H54 (cell line): ENCODE measurements at regions not wholly inside any gene's neighbourhood (a gene's known extent, or its start where the extent isn't known, plus 50 kb on each side); places are given as distances from the start of the nearest gene placed in this dataset.
"Not testable (repeated sequence)": the region's sequence is repeated elsewhere in the genome, so short reads cannot be mapped to it uniquely, and the experiment has no call there.

Source experiments
- DNase-seq: peaks from one replicate; pipeline ENCODE4 v3.0.0; 2011; ENCODE audit warnings: low spot score, mixed read lengths; ENCODE audit not compliant: insufficient read length
- FAIRE-seq: peaks from 3 replicates; lab custom pipeline; 2011; peaks lifted over from hg19 to GRCh38; lab: Jason Lieb, UNC
- POLR2A ChIP-seq: IDR thresholded peaks from 2 replicates; pipeline ENCODE4 v1.6.1; 2011; ENCODE audit warnings: low read depth, mild to moderate bottlenecking, low read length

- FAIRE-seq, result no peak
- TF ChIP-seq POLR2A, result no peak
- DNase-seq, result no peak
Observed at GRCh38 chr5:40430101-40430710, 249.5 kb upstream of the PTGER4 start.

- FAIRE-seq, result peak; percentile 78
- no peak for DNase-seq
- TF ChIP-seq POLR2A, result no peak
Observed at GRCh38 chr5:40429258-40430100, 250.2 kb upstream of the PTGER4 start.

GRCh38 chr5:40428815-40429214 lies 250.9 kb upstream of the PTGER4 start:
- DNase-seq (no peak), FAIRE-seq (peak; percentile 6)
- no peak for TF ChIP-seq POLR2A

- peak; percentile 18 for DNase-seq
- peak; percentile 69 for FAIRE-seq
- TF ChIP-seq POLR2A, result no peak
Observed at GRCh38 chr5:40428126-40428525, 251.6 kb upstream of the PTGER4 start.

- FAIRE-seq, DNase-seq: not testable (repeated sequence)
Observed at GRCh38 chr5:40417046-40417810, 262.5 kb upstream of the PTGER4 start.

- TF ChIP-seq POLR2A, result no peak
- DNase-seq (no peak), FAIRE-seq (peak; percentile 33)
Observed at GRCh38 chr5:40416588-40416987, 263.1 kb upstream of the PTGER4 start.

- no peak for FAIRE-seq
- no peak for DNase-seq
- no peak for TF ChIP-seq POLR2A
Observed at GRCh38 chr5:40416098-40416497, 263.6 kb upstream of the PTGER4 start.

- DNase-seq (no peak), FAIRE-seq (no peak)
- TF ChIP-seq POLR2A, result no peak
Observed at GRCh38 chr5:40414922-40415321, 264.8 kb upstream of the PTGER4 start.

GRCh38 chr5:40413743-40414142 lies 266.0 kb upstream of the PTGER4 start:
- TF ChIP-seq POLR2A, result no peak
- DNase-seq (no peak), FAIRE-seq (no peak)

- DNase-seq, result no peak
- FAIRE-seq, result no peak
- TF ChIP-seq POLR2A, result no peak
Observed at GRCh38 chr5:40412771-40413170, 266.9 kb upstream of the PTGER4 start.

GRCh38 chr5:40410964-40411635 lies 268.6 kb upstream of the PTGER4 start:
- TF ChIP-seq POLR2A, result no peak
- no peak for DNase-seq
- FAIRE-seq, result peak; percentile 95

GRCh38 chr5:40410231-40410861 lies 269.4 kb upstream of the PTGER4 start:
- FAIRE-seq (peak; percentile 94), DNase-seq (peak; percentile 29)
- TF ChIP-seq POLR2A, result no peak

- DNase-seq (no peak), FAIRE-seq (no peak)
- TF ChIP-seq POLR2A, result no peak
Observed at GRCh38 chr5:40409601-40410000, 270.1 kb upstream of the PTGER4 start.
